NCI-H510A (cell line): ENCODE measurements at regions not wholly inside any gene's neighbourhood (a gene's known extent, or its start where the extent isn't known, plus 50 kb on each side); places are given as distances from the start of the nearest gene placed in this dataset.

Experiments
- DNase-seq: peaks from one replicate; lab custom pipeline; 2025; lab: John Stamatoyannopoulos, UW

GRCh38 chr17:79539944-79540705 lies 70.7 kb downstream of the RBFOX3 start:
- DNase-seq = no peak

DNA sequence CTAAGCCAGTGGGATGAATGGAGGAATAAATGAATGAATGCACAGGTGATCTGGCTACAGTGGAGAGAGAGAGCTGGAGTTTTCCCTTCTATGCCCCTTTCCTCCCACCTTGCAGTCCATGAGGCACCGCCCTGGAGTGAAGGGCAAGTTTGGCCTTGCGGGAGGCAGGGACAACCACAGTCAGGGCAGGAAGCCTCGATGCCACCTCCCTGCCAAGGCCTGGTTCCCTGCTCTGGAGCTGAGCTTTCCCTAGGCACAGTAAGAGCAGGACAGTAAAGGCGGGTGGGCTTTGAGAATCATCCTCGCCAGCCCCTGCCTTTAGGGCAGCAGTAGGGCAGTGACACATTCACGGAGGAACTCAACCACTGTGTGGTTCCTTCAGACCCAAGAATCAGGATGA lies 72.6 kb downstream of the RBFOX3 start:
- no peak for DNase-seq

DNA sequence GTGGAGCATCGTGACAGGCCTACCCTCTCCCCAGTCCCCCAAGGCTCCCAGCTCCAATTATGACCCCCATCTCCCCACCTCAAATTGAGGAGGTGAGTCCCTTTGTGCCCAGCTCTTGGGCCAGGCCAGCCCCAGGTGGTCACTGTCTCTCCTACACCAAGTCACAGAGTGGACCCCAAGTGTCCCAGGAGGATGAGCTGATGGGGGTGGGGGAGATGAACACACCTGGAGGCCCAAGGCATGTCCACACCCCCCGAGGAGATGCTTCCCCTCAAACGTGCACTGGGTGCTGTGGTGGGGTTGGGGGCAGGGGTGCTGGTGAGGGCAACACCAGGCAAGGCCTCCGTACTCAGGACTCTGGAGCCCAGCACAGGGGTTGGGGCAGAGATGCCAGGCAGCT lies 73.2 kb downstream of the RBFOX3 start:
- DNase-seq = no peak

DNA sequence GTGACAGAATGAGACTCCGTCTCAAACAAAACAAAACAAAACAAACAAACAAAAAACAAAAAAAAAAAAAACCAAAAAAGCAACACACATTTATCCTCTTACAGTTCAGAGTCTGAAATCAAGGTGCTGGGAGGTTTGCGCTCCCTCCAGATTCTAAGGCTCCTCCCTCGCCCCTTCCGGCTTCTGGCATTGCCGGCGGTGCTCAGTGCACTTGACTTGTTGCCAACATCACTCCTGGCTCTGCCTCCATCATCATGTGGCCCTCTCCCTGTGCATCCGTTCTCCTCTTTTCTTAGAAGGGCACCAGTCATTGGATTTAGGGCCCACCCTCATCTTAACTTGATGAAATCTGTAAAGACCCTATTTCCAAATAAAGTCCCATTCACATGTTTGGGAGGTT lies 73.8 kb downstream of the RBFOX3 start:
- DNase-seq = no peak

DNA sequence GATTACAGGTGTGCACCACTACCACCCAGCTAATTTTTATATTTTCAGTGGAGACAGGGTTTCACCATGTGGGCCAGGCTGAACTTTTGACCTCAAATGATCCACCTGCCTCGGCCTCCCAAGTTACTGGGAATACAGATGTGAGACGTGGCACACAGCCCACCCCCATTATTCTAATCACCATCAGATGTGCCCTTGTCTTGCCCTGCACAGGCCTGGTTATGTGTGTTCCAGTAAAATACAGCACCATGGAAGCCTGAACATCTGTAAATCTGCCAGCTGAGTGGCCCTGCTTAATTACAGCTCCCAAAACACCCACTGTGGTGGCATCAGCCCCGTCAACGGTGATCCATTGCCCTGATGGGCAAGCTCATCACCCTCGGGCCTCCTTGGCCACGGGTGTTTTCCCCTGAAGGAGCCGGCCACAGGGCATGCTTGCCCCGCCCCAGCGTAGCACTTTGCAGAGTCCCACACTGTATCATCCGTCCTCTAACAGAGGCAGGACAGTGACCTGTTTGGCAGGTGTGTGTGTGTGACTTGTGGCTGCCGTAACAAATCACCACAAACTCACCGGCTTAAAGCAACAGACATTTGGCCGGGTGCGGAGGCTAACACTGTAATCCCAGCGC lies 74.5 kb downstream of the RBFOX3 start:
- DNase-seq = no peak

DNA sequence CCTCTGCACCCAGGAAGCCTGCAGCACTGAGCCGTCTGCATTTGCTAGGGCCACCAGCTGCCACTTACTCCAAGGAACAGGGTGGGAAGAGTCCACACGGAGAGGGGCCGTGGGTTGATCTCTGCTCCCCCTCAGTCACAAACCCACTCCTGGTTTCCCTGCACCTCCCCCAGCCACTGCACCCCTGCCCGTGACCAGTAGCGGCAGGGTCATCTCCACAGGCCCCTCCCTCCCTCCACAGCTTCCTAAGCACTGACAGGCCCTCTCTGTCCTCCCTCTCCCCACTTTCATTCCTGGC lies 75.2 kb downstream of the RBFOX3 start:
- no peak for DNase-seq

DNA sequence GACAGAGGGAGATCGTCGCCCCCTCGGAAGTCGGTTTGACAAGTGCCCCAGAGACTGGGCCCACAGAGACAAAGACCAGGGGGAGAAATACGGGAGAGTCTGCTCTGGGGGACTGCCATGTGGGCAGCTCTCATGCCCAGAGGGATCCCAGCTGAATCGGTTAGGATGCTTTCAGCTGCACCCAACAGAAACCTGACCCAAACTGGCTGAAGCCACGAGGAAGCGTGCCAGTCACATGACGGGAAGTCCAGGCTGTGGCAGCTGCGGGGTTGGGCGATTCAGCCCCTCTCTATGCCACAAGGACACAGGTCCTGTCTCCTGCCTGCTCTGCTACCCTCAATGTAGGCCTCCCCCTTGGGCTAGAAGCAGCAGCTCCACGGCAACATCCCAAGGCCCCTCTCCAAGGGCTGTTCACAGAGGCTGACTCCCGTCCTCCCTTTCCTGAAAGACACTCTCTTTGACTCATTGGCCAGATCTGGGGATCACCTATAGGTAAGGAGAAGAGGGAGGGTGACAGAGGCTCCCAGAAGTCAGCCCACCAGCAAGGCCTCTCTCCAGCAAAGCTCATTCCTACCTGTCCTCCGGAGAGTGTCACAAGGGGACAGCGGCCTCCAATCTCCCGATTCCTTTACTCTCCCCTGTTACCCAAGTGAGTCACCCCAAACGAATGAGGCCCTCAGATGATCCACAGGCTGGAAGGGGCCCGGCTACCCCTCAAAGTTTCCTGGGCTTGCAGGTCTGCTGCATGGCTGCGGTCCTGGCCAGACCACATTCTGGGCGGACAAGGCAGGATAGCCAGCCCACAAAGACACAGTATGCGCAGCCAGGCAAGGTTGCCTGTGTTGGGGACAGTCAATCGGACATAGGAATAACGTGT lies 75.8 kb downstream of the RBFOX3 start:
- DNase-seq = no peak

DNA sequence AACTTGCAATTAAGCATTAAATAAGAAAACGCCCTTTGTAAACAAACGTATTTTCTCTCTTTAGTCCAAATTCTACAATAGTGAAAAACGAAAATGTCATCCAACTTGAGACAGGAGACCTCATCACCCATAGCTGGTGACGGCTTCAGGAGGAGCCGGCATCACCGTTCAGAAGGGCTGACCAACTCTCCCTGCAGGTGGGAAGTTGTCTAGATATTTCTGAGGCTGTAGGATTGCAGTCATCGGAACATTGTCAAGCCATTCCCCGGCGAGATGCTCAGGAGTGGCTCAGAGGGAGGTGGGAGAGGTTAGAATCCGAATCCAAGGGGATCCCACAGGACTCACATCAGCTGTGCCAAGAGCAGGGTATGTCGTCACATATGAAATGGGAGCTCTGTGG lies 76.7 kb downstream of the RBFOX3 start:
- no peak for DNase-seq

DNA sequence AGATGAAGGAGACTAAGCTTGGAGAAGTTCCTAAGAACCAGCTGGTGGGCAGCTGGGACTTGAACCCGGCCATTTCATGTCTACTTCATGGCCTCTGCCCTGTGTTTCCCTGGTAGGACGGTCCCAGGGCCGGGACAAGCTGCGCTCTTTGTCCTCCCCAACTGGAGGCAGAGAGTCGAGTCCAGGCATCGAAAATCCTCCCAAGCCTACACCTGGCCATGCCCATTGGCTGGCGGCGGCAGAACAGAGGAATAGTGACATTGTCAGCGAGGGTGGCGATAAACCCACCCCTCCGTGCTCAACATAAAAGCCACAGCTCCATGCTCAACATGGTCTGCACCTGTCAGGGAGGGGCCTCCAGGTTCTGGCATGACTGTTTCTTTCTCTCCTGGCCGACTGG lies 77.7 kb downstream of the RBFOX3 start:
- no peak for DNase-seq

DNA sequence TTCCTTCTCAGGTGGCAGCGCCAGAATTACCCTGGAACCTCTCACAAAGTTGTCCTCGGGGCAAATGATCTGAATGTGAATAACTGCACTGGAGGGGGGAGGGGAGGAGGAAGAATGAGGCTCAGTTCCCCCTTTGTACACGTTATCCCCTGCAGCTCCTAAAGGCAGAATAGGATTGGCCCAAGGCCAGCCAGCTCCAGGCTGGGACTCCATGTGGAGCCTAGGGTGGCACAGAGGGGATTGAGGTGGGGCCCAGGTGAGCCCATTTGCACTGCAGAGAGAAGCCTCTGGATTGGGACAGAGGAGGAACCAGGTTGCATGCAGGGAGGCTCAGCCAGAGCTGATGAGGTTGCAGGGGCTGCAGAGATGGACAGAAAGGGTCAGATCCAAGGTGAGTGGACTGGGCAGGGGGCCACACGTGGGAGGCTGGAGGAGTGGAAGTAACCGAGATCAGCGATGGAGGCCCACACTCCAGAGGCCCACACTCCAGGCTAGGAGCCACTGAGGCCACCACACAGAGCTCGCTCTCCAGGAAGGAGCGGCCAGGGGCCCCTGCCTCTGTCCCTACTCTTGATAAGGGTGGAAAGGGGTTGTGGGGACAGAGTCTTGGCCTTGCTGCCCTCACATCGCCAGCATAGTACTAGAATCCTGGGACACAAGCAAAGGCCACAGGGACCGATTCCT lies 78.6 kb downstream of the RBFOX3 start:
- DNase-seq = no peak

GRCh38 chr17:79531191-79532095 lies 79.4 kb downstream of the RBFOX3 start:
- no peak for DNase-seq

DNA sequence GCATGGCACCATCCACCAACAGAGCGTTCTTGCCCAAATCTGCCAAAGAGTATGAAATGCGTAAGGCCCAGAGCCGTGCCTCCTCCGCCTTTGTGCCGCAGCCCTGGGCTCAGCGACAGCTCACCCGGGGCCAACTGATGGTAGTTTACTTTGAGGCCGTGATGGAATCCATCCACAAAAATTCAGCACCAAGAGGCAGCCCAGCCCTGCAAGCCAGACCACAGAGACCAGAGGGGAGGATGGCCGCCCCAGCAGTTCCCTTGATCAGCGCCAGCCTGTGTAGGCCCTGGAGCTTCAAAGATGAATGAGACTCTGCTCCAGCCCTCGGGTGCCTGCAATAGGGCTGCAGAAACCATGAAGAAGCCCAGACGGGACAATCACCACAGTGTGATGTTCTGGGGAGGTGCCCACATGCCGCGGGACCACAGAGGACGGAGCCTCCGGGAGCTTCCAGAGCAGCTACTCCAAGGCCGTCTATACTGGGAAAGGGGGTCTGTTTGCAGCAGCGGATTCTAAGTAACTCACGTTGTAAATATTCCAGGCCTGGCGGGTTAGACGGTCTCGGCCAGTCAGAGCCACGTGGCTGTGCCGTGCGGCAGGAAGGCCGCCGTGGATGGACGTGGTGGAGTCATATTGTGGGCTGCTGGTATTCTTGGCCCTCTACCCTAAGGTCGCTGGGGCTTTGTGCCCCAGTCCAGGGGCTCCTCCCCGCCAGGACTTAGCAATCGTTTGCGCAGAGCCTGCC lies 80.3 kb downstream of the RBFOX3 start:
- DNase-seq = no peak

- no peak for DNase-seq
These were observed 81.2 kb downstream of the RBFOX3 start for GRCh38 chr17:79529661-79530081.

DNA sequence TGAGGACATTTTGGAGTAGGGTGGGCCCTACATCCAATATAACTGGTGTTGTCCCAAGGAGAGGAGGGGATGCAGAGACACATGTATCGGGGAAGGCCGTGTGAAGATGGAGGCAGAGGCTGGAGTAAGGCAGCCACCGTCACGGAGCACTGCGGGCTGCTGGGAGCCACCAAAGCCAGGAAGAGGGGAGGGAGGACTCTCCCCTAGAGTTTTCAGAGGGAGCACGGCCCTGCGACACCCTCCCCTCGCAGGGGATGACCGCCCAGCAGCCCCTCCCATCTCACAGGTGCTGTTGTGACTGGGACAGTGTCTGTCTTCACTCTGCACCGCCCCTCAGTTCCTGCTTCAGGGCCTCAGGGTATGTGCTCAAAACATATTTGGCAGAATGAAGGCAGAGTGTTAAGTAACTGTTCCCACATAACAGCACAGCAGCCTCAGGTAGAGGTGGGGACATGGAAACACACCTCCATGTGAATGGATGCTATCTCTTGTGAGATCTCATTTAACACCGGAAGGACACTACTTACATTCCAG lies 82.2 kb downstream of the RBFOX3 start:
- no peak for DNase-seq

DNA sequence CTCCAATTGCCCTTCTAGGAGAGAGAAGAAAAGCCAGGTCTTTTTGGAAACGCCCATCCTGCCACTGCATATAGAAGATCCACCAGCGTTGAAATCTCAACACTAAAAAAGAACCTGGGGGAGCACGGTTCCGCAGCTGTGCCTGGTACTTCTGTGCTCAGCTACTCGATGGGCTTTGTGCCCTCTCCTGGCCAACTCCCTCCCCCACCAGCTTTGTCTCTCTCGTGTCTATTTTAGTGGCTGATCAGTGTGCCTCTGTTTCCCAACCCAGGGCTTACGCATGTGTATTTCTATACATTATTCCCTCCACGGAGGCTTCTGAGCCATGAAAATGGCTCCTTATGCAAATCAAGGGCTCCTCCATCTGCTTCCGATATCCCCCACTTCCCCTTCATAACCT lies 83.5 kb downstream of the RBFOX3 start:
- DNase-seq = no peak

DNA sequence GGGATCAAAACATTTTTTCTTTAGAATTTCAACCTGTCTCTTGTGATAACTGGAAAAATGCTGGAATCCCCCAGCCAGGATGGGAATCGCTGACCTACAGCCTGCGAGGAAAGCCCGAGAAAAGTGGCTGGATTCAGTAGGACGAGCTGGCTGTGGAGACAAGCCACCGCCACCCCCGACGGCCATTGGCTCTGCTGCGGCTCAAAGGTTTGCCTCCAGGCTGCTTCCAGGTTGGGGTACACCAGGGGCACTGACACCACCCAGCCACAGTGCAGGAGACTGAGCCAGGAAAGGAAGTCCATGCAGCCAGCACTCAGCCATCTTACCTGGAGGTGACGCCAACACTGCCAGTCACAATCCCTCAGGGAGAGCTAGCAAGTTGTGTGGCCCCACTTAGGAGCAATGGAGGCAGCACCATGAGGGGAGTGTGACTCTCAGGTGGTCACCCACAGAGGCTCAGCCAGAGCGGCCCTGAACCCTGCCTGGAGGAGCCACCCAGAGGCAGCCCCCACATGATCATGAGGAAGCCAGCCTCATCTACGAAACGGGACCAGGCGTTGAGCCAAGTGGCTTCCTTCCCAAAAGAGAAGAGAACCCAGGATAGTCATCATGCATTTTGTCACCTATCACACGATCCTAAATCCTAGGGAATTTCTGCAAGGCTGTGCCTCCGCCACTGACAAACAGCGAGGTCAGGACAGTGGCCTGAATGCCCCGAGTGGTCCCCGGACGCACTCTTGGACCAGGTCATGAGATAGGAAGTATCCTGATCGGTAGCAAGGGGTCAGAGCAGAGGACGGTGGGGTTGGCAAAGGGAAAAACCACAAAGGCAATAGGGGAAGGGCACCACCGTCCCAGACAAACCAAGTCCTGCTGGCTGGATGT lies 84.8 kb downstream of the RBFOX3 start:
- DNase-seq = no peak

DNA sequence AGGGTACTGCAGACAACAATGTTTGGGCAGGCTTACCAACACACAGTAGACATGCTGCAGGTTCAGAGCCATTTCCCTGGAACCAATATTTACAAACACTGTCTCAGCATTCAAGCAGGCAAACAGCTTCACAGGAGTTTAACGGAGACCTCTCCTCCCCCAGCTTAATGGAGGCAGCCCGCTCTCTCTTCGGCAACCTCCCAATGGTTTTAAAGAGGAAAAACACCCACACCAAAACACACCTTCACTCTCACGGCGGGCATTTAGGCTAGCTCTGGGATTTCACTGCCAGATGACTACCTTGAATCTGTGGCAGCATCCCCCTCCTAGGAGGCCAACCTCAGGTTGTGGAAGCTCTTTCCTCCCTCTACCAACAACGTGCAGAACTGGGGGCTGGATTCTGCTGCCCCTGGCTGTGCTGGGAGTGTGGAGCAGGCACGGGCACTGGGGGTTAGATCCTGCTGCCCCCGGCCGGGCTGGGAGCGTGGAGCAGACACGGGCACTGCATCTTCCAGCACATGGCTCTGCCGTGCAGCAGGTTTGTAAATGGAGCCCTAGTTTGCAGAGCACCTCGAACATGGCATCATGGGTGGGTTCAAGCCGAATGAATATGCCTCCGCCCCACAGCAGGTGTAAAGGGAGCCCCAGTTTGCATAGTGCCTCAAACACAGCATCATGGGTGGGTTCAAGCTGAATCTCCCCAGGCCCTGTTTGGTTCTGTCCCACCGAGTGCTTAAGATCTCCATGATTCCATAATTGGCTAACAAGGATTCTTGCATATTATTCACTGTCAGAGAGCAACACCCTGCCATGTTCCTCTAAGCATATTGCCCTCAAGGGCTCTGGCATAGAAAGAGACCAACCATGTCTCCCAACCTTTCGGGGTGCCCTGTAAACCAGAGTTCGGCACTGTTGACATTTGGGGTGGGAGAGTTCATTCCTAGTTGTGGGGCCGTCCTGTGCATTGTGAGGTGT lies 86.4 kb downstream of the RBFOX3 start:
- no peak for DNase-seq

GRCh38 chr17:79522414-79522813 lies 88.4 kb downstream of the RBFOX3 start:
- DNase-seq = no peak
